HG03159 (cell line): ENCODE measurements at regions not wholly inside any gene's neighbourhood (a gene's known extent, or its start where the extent isn't known, plus 50 kb on each side); places are given as distances from the start of the nearest gene placed in this dataset.

Experiments used
- ATAC-seq: cut with Tn5 transposase; IDR thresholded peaks from one replicate; pipeline ENCODE4 v1.9.1; 2021; ENCODE audit warnings: mild to moderate bottlenecking, moderate library complexity; ENCODE audit not compliant: unreplicated experiment

DNA sequence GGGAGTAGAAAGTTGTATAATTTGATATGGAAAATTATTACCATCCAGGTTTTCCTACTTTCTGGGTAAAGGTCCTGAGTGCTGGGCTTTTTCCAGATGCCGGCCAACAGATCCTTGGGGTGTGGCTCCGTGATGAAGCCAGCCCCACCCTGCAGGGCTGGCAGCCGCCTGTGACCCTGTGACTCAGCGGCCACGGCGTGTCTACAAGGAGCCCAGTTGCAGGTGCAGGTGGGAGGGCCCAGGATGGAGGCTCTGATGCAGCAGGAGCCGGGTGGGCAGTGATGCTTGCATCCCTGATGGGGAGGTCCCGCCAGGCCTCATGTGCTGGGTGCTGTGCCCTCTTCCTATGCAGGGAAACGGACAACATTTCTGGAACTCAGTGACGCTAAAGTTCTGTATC lies 96.0 kb upstream of the ALKAL2 start:
- ATAC-seq, result no peak

DNA sequence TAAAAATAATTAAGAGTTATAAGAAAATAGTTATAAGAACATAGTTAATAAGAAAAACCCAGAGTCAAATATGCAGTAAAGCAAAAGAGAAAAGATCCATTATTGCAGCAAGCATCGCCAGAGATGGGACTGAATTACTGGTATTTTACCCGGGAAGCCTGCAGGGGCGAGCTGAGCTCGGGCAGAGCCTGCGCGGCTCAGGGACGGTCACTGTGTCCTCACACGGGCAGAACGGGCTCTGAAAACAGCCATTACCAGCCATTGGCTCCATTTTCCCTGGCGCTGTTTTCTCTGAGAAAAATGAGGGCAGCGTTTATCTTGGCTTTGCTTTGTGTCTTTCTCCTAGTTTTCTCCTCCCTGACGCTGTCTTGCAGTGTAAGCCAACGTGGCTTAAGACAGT lies 95.3 kb upstream of the ALKAL2 start:
- ATAC-seq, result no peak

DNA sequence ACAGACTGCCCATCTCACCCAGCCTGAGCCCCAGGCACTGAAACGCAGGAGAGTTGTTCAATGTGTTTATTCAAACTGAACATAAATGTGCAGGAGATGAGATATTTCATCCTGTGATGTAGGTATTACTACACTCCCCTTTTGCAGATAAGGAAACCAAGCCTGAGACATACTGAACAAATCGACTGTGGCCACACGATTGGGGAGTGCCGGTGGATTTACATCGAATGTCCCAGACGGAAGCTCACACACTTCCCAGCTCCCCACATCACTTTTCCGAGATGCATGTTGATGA lies 94.8 kb upstream of the ALKAL2 start:
- no peak for ATAC-seq

DNA sequence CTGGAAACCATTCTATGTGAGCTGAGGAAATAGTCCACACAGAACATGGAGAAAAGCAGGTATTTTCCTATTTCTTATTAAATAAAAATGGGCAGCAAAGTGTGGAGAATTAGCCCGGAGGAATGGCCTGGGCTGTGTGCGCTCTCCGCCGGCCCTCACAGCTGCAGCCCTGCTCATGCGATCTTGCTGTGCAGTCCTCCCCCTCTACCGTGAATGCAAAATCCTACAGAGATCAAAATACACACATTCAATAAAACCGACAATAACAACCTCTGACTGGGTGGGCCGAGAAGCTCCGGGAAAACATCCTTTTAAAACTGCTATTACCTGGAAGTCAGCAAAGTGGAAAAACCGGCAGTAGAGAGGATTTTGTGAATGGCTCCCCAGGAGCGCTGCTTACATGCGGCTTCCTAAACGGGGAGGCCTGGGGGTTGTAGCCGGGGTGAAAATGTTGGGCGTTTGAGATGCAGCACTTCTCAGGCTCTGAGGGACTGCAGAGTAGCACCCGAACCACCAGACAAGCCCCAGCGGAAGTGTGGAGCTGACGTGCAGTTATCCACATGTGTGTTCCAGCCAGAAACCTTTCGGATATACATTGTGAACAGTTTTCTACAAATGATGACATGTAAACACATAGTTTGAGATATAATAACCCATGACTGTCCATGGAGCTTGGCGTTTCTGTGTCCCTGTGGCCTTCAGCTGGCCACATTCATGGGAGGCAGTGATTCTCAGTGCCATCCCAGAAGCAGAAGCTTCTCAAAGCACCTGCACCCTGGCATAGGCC lies 94.2 kb upstream of the ALKAL2 start:
- no peak for ATAC-seq

- ATAC-seq, result no peak
Measured at GRCh38 chr2:381181-381580, 93.3 kb upstream of the ALKAL2 start.

DNA sequence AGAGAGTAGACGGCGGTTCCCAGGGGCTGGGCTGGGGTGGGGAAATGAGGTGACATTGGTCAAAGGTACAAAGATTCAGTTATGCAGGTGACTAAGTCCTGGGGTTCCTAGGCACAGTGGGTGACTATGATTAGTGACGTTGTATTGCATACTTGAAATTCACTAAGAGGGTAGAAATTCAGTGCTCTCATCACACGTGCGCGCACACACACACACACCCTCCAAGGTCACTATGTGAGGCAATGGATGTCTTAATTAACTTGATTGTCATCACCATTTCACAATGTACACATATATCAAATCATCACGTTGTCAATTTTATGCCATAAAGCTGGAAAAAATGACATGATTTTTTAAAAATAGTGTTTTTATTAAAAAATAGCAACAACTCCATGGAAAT lies 92.9 kb upstream of the ALKAL2 start:
- ATAC-seq, result no peak

DNA sequence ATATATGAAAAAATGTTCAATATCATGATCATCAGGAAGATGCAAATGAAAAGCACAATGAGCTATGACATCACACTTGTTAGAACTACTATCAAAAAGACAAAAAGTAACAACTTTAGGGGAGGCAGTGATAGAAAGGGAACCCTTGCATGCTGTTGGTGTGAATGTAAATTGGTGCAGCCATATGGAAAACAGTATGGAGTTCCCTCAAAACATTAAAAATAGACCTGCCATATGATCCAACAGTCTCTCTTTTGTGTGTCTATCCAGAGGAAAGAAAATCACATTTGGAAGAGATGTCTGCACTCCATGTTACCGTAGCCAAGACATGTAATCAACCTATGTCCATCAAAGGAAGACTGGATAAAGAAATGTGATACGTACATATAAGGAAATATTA lies 92.3 kb upstream of the ALKAL2 start:
- ATAC-seq, result no peak

DNA sequence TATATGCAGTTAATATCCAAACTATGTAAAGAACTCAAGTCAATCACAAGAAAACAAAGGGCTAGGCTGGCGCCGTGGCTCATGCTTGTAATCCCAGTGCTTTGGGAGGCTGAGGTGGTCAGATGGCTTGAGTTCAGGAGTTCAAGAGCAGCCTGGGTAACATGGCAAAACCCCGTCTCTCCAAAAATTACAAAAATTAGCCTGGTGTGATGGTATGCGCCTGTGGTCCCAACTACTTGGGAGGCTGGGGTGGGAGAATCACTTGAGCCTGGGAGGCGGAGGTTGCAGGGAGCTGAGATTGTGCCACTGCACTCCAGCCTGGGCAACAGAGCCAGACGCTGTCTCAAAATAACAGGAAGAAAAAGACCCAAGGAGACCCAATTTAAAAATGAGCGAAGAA lies 91.9 kb upstream of the ALKAL2 start:
- ATAC-seq, result no peak

DNA sequence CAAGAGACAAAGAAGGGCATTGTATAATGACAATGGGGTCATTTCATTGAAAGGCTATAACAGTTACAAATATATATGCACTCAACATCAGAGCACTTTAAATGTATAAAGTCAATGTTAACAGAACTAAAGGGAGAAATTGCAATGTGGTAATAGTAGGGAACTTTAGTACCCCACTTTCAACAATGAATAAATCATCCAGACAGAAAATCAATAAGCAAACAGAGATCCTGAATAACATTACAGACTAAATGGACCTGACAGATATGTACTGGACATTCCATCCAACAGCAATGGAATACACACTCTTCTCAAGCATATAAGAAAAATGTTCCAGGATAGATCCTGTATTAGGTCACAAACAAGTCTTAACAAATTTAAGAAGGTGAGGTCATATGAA lies 90.5 kb upstream of the ALKAL2 start:
- no peak for ATAC-seq

GRCh38 chr2:377414-377813 lies 89.5 kb upstream of the ALKAL2 start:
- no peak for ATAC-seq

DNA sequence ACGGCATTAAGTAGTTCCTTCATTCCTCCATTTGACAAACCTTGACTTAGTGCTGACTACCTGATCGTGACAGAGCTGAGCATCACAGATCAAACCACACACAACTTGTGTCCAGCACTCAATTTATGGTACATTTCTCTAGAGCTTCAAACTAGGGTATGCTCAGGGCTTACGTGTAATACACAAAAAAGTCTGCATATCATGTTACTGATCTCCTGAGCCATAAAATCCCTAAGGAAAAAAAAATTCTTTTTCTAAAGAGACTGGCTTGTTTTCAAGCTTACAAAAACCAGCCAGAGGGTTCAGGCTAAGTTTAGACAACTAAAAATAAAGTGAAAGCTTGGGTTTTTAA lies 88.0 kb upstream of the ALKAL2 start:
- ATAC-seq, result no peak

- no peak for ATAC-seq
Measured at GRCh38 chr2:375270-375955, 87.5 kb upstream of the ALKAL2 start.

DNA sequence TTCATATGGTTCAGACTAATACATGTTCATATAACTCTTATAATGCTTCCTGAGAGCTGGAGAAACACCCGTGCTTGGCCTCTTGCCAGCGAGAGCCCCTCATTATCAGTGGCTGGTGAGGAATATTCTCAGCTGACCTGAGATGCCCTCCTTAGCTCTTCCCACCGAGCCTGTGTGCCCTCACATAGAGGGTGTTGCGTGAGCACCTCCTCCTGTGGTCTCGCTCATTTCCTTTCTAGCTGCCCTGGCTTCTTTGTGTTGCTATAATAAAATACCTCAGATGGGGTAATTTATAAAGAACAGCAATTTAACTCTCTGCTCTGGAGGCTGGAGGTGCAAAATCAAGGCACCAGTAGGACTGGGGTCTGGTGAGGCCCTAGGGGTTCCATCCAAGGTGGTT lies 80.5 kb upstream of the ALKAL2 start:
- no peak for ATAC-seq

- ATAC-seq, result no peak
Measured at GRCh38 chr2:367246-367645, 79.4 kb upstream of the ALKAL2 start.

DNA sequence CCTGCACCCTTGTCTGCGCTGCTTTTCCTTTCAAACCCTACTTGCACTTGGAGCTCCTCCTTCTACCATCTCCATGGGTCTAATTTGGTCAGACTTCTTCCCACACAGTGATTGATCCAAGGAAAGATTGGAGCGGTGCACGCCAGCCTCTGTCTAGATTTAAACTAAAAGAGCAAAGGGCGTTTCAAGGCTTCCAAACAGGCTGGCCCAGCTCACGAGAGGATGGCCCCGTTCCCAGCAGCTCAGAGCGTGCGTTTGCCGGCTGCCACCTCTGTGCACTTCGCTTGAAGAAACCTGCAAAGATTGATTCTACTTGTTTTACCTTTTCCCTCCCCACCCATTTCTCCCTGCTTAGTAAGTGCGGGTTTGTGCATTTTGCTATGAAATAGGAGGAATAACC lies 78.8 kb upstream of the ALKAL2 start:
- no peak for ATAC-seq

- ATAC-seq, result no peak
Measured at GRCh38 chr2:365367-366275, 77.7 kb upstream of the ALKAL2 start.

DNA sequence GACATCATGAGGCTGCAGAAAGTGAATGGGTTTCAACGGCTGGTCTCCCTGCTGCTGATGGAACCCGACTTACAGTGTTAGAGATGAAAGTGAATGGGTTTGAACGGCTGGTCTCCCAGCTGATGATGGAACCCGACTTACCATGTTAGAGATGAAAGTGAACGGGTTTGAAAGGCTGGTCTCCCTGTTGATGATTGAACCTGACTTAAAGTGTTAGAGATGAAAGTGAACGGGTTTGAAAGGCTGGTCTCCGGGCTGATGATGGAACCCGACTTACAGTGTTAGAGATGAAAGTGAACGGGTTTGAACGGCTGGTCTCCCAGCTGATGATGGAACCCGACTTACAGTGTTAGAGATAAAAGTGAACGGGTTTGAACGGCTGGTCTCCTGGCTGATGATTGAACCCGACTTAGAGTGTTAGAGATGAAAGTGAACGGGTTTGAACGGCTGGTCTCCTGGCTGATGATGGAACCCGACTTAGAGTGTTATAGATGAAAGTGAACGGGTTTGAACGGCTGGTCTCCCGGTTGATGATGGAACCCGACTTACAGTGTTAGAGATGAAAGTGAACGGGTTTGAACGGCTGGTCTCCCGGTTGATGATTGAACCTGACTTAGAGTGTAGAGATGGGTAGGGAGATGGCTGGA lies 76.1 kb upstream of the ALKAL2 start:
- no peak for ATAC-seq

GRCh38 chr2:362924-363323 lies 75.0 kb upstream of the ALKAL2 start:
- no peak for ATAC-seq

DNA sequence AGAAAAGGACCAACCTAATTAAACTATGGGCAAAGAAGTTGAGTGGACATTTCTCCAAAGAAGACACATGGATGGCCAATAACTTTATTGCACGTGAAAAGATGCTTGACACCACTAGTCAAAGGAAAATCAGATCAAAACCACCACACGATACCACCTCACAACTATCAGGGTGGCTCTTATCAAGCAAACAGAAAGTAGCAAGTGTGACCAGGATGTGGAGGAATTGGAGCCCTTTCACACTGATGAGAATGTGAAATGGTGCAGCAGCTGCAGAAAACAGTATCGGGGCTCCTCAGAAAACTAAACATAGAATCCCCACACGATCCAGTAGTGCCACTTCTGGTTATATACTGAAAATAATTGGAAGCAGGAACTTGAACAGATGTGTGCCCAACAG lies 72.2 kb upstream of the ALKAL2 start:
- no peak for ATAC-seq

DNA sequence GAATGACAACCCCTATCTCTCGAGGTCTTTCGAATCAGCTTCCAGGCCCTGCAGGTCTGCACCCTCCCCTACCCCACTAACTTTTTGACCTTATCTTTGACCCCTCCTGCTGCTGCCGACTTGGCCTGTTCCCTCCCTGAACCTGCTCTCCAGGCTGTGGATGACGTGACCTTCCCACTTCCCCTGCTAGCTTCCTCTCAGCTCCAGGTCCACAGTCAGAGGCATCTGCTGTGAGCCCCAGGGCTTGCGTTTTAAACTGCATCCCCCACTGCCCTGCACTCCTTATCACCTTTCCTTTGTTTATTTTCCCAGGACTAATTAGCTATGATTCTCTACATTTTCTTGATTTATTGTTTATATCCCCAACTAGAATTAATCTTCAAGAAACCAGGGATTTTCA lies 71.2 kb upstream of the ALKAL2 start:
- no peak for ATAC-seq

- ATAC-seq, result no peak
Measured at GRCh38 chr2:357811-358210, 69.9 kb upstream of the ALKAL2 start.
